GM12878 (cell line): ENCODE measurements at regions not wholly inside any gene's neighbourhood (a gene's known extent, or its start where the extent isn't known, plus 50 kb on each side); places are given as distances from the start of the nearest gene placed in this dataset.

Source experiments
- ATAC-seq: fragments of 200-7000 bp; cut with Tn5 transposase; 3 replicates; pipeline ENCODE4 v1.9.1; 2020; ENCODE audit warnings: mild to moderate bottlenecking, moderate library complexity
- BruUV-seq: library from RNA; stranded (reverse); fragments of 400-500 nt; replicated peaks from 2 replicates; lab custom pipeline; 2021; lab: Mats Ljungman, UMichigan
- CTCF ChIA-PET: fragments of 300-600 bp; sonication (Branson Sonifier 250); formaldehyde crosslinking; extraction: SDS; loops from one replicate; lab custom pipeline; 2021; ENCODE audit warnings: inconsistent platforms; lab: Yijun Ruan, JAX
- POLR2A ChIA-PET: fragments of 350-600 bp; formaldehyde crosslinking; extraction: SDS; loops from one replicate; lab custom pipeline; 2021; ENCODE audit warnings: inconsistent platforms; lab: Charles Lee
- RAD21 ChIA-PET: fragments of 300-600 bp; sonication (Branson Sonifier 250); formaldehyde crosslinking; loops from one replicate; lab custom pipeline; 2023; ENCODE audit warnings: antibody characterized with exemption; ENCODE audit not compliant: unreplicated experiment; lab: Charles Lee
- SMC1A ChIA-PET: fragments of 300-600 bp; sonication (Branson Sonifier 250); formaldehyde crosslinking; loops from one replicate; lab custom pipeline; 2023; ENCODE audit not compliant: unreplicated experiment, uncharacterized antibody; lab: Charles Lee
- DNase-seq: peaks from one replicate; pipeline ENCODE4 v3.0.0-alpha.2; 2011; ENCODE audit warnings: low read depth, low spot score
- FAIRE-seq: peaks from 3 replicates; lab custom pipeline; 2011; peaks lifted over from hg19 to GRCh38; lab: Jason Lieb, UNC
- H2AFZ ChIP-seq: 2 replicates; pipeline ENCODE4 v1.6.0; 2011; ENCODE audit warnings: low read depth, low read length, control low read depth; ENCODE audit not compliant: control insufficient read depth
- H3K27ac ChIP-seq: 2 replicates; pipeline ENCODE4 v1.5.1; 2011; ENCODE audit warnings: control low read depth; ENCODE audit not compliant: control insufficient read depth, insufficient read depth
- H3K27me3 ChIP-seq, 2 experiments: replicated peaks in 1 of 2; 2 replicates each; pipeline versions ENCODE4 v1.6.0 to v1.6.1; 2011; ENCODE audit warnings: low read length in 1 of 2; ENCODE audit not compliant: control insufficient read depth in 2 of 2, insufficient read depth in 2 of 2
- H3K36me3 ChIP-seq, 2 experiments: 2 replicates each; pipeline ENCODE4 v1.5.1; 2011; ENCODE audit warnings: low read length in 1 of 2; ENCODE audit not compliant: control insufficient read depth in 2 of 2, insufficient read depth in 2 of 2
- H3K4me1 ChIP-seq: 2 replicates; pipeline ENCODE4 v1.6.1; 2011; ENCODE audit warnings: mild to moderate bottlenecking, low read length, moderate library complexity, mixed read lengths; ENCODE audit not compliant: control insufficient read depth, insufficient read depth
- H3K4me2 ChIP-seq: 2 replicates; pipeline ENCODE4 v1.6.0; 2011; ENCODE audit warnings: control low read depth; ENCODE audit not compliant: control insufficient read depth, insufficient read depth
- H3K4me3 ChIP-seq: fragments of 200-600 bp; sonication (generic); 2 replicates; pipeline ENCODE4 v1.5.1; 2016
- H3K79me2 ChIP-seq: 2 replicates; pipeline ENCODE4 v1.6.0; 2011; ENCODE audit warnings: low read length; ENCODE audit not compliant: control insufficient read depth, insufficient read depth
- H3K9ac ChIP-seq: 2 replicates; pipeline ENCODE4 v1.8.0; 2011; ENCODE audit warnings: low read length, control low read depth, mixed read lengths; ENCODE audit not compliant: control insufficient read depth, insufficient read depth
- H3K9me3 ChIP-seq: replicated peaks from 3 replicates; pipeline ENCODE4 v1.5.1; 2011; ENCODE audit warnings: mild to moderate bottlenecking, low read length; ENCODE audit not compliant: control insufficient read depth, insufficient read depth
- H4K20me1 ChIP-seq: 2 replicates; pipeline ENCODE4 v1.6.0; 2011; ENCODE audit not compliant: control insufficient read depth, insufficient read depth
- BCLAF1 ChIP-seq: fragments of 450-650 bp; IDR thresholded peaks from 2 replicates; pipeline ENCODE4 v1.6.1; 2017; ENCODE audit warnings: antibody characterized with exemption, mild to moderate bottlenecking, moderate library complexity
- ELK1 ChIP-seq: IDR thresholded peaks from 2 replicates; pipeline ENCODE4 v1.6.1; 2012; ENCODE audit warnings: low read depth, low read length, improper control_type of control experiment
- FOS ChIP-seq: IDR thresholded peaks from 3 replicates; pipeline ENCODE4 v1.6.1; 2011; ENCODE audit warnings: borderline replicate concordance; ENCODE audit not compliant: insufficient read length; ENCODE audit errors: extremely low read depth
- FOXM1 ChIP-seq: IDR thresholded peaks from 2 replicates; pipeline ENCODE4 v1.6.1; 2012; ENCODE audit warnings: low read depth, mild to moderate bottlenecking, inconsistent platforms, low read length, moderate library complexity
- PKNOX1 ChIP-seq: fragments of 450-650 bp; IDR thresholded peaks from 2 replicates; pipeline ENCODE4 v1.6.1; 2016; ENCODE audit warnings: mild to moderate bottlenecking
- POU2F2 ChIP-seq: IDR thresholded peaks from 3 replicates; pipeline ENCODE4 v1.6.1; 2011; ENCODE audit warnings: low read depth, mild to moderate bottlenecking, low read length, borderline replicate concordance
- PRDM15 ChIP-seq: fragments of 450-650 bp; formaldehyde crosslinking; IDR thresholded peaks from 2 replicates; pipeline ENCODE4 v1.4.0; 2020; ENCODE audit warnings: mild to moderate bottlenecking, moderate library complexity
- RAD51 ChIP-seq: fragments of 450-650 bp; IDR thresholded peaks from 2 replicates; pipeline ENCODE4 v1.6.1; 2016; ENCODE audit warnings: moderate library complexity, mild to moderate bottlenecking, inconsistent platforms
- TBL1XR1 ChIP-seq: IDR thresholded peaks from 2 replicates; pipeline ENCODE4 v1.6.1; 2012; ENCODE audit warnings: low read depth, low read length, improper control_type of control experiment
- USF1 ChIP-seq: IDR thresholded peaks from 2 replicates; pipeline ENCODE4 v1.6.1; 2011; ENCODE audit warnings: borderline replicate concordance, low read depth, mild to moderate bottlenecking, moderate library complexity, mixed read lengths, low read length; ENCODE audit not compliant: insufficient read depth; ENCODE audit errors: extremely low read length
- ZZZ3 ChIP-seq: IDR thresholded peaks from 2 replicates; pipeline ENCODE4 v1.6.1; 2011; ENCODE audit warnings: low read depth; ENCODE audit not compliant: control insufficient read depth, insufficient read length
- in situ Hi-C: fragments of 300-500 bp; cut with MboI; formaldehyde crosslinking; loops from 9 replicates; pipeline ENCODE4 v1.14.3; 2018; ENCODE audit warnings: mixed read lengths
- intact Hi-C: fragments of 100-400 bp; cut with micrococcal nuclease; formaldehyde crosslinking; loops from one replicate; pipeline ENCODE4 v1.14.2; 2022; ENCODE audit not compliant: unreplicated experiment
- TF ChIP-seq, protein P1 (sequence below): fragments of 450-650 bp; IDR thresholded peaks from 2 replicates; pipeline ENCODE4 v1.6.1; 2017; ENCODE audit warnings: mild to moderate bottlenecking

DNA sequence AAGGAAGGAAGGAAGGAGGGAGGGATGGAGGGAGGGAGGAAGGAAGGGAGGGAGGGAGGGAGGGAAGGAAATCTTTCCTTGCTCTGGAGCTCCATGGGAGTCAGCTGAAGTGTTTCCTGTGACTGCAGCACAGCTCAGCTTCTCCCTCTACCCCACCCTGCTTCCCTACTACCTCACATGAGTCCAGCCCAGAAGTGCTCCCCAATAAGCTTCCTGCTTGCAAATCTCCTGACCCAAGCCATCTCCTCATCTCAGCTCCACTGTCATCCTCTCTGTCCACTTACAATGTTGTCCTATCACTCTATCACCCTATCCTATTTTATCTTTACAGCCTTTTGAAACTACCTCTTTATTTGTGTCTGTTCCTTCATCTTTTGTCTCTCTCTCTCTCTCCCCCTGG lies 52.9 kb upstream of the SSBP3 start:
- no peak for FAIRE-seq
- in situ Hi-C loops: no loop called here
- SMC1A ChIA-PET: no interaction called here

More for the DNA sequence above, 52.9 kb upstream of the SSBP3 start:
- H3K4me3 ChIP-seq: no peak overlapping the region
- peaks cover 6% of the 10 kb centered on the region for H3K4me1 ChIP-seq
- no peak overlapping the region for H3K27ac ChIP-seq
- H4K20me1 ChIP-seq: no peaks in the 10 kb centered on the region
- DNase-seq (no peak), ATAC-seq (no peak)
- intact Hi-C loops: no loop called here
- H3K9ac ChIP-seq: no peak overlapping the region
- H3K27me3 ChIP-seq: no peaks in the 10 kb centered on the region
- TF ChIP-seq FOS (no peak), TBL1XR1 (no peak), ELK1 (no peak), ZZZ3 (no peak), RAD51 (no peak), FOXM1 (no peak), BCLAF1 (no peak), POU2F2 (no peak), USF1 (no peak), PRDM15 (CRISPR knock-in tag) (no peak), PKNOX1 (no peak)
- TF ChIP-seq, protein P1, sequence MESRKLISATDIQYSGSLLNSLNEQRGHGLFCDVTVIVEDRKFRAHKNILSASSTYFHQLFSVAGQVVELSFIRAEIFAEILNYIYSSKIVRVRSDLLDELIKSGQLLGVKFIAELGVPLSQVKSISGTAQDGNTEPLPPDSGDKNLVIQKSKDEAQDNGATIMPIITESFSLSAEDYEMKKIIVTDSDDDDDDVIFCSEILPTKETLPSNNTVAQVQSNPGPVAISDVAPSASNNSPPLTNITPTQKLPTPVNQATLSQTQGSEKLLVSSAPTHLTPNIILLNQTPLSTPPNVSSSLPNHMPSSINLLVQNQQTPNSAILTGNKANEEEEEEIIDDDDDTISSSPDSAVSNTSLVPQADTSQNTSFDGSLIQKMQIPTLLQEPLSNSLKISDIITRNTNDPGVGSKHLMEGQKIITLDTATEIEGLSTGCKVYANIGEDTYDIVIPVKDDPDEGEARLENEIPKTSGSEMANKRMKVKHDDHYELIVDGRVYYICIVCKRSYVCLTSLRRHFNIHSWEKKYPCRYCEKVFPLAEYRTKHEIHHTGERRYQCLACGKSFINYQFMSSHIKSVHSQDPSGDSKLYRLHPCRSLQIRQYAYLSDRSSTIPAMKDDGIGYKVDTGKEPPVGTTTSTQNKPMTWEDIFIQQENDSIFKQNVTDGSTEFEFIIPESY: no peak
- no peaks in the 10 kb centered on the region for H3K9me3 ChIP-seq
- no peak overlapping the region for H2AFZ ChIP-seq
- no peaks in the 10 kb centered on the region for H3K79me2 ChIP-seq
- BruUV-seq: no TSS peak
- H3K4me2 ChIP-seq: no peak overlapping the region
- CTCF ChIA-PET: no interaction called here
- RAD21 ChIA-PET: no interaction called here
- POLR2A ChIA-PET: interaction anchor here (1.1 kb wide), 1 partner anchor 11 kb away, joined by 3 read pairs; no protein-coding TSS in a partner anchor
- H3K36me3 ChIP-seq: no peaks in the 10 kb centered on the region
